OCI-LY1 (cell line): ENCODE measurements at regions not wholly inside any gene's neighbourhood (a gene's known extent, or its start where the extent isn't known, plus 50 kb on each side); places are given as distances from the start of the nearest gene placed in this dataset.

Experiments used
- H2AFZ ChIP-seq: fragments of 200-600 bp; sonication (generic), shearing (Covaris generic); 2 replicates; pipeline ENCODE4 v1.6.0; 2014; ENCODE audit warnings: antibody characterized with exemption, mild to moderate bottlenecking, low read length
- H3F3A ChIP-seq: fragments of 200-600 bp; sonication (generic), shearing (Covaris generic); 2 replicates; pipeline ENCODE4 v1.6.0; 2014; ENCODE audit warnings: mild to moderate bottlenecking, antibody characterized with exemption, low read length, moderate library complexity; ENCODE audit not compliant: insufficient read depth
- H3K27ac ChIP-seq: fragments of 200-600 bp; sonication (generic); 2 replicates; pipeline ENCODE4 v1.5.1; 2014; ENCODE audit warnings: low read length, mixed run types, mild to moderate bottlenecking, low read depth; ENCODE audit not compliant: poor library complexity, severe bottlenecking
- H3K27me3 ChIP-seq: fragments of 200-600 bp; sonication (generic); 2 replicates; pipeline ENCODE4 v1.6.0; 2014; ENCODE audit warnings: antibody characterized with exemption, mild to moderate bottlenecking, low read length, moderate library complexity; ENCODE audit not compliant: insufficient read depth
- H3K36me3 ChIP-seq: fragments of 200-600 bp; sonication (generic); 2 replicates; pipeline ENCODE4 v1.6.1; 2014; ENCODE audit warnings: mild to moderate bottlenecking, antibody characterized with exemption, low read length, moderate library complexity, mixed read lengths; ENCODE audit not compliant: insufficient read depth
- H3K4me1 ChIP-seq: fragments of 200-600 bp; sonication (generic); 2 replicates; pipeline ENCODE4 v1.5.1; 2014; ENCODE audit warnings: mild to moderate bottlenecking, low read length, moderate library complexity; ENCODE audit not compliant: insufficient read depth, severe bottlenecking
- H3K4me2 ChIP-seq: fragments of 200-600 bp; sonication (generic), shearing (Covaris generic); 2 replicates; pipeline ENCODE4 v1.6.1; 2014; ENCODE audit warnings: low read length
- H3K4me3 ChIP-seq: fragments of 200-600 bp; sonication (generic); 2 replicates; pipeline ENCODE4 v1.5.1; 2014; ENCODE audit warnings: low read length, low read depth, mild to moderate bottlenecking, mixed read lengths; ENCODE audit not compliant: poor library complexity, severe bottlenecking
- H3K79me2 ChIP-seq: fragments of 200-600 bp; shearing (Covaris generic); 2 replicates; pipeline ENCODE4 v1.6.1; 2016; ENCODE audit warnings: mixed run types, low read length, mixed read lengths; ENCODE audit not compliant: insufficient read depth
- H3K9ac ChIP-seq: fragments of 200-600 bp; sonication (generic), shearing (Covaris generic); 2 replicates; pipeline ENCODE4 v1.6.1; 2014; ENCODE audit warnings: mild to moderate bottlenecking, low read length, mixed read lengths
- H3K9me2 ChIP-seq: fragments of 200-600 bp; sonication (generic), shearing (Covaris generic); 2 replicates; pipeline ENCODE4 v1.6.1; 2014; ENCODE audit warnings: low read depth, mild to moderate bottlenecking, low read length, mixed read lengths
- H3K9me3 ChIP-seq: fragments of 200-600 bp; shearing (Covaris generic); 2 replicates; pipeline ENCODE4 v1.6.1; 2014; ENCODE audit warnings: low read length, mixed read lengths
- H4K20me1 ChIP-seq: fragments of 200-600 bp; sonication (generic), shearing (Covaris generic); 2 replicates; pipeline ENCODE4 v1.6.0; 2016; ENCODE audit warnings: mild to moderate bottlenecking, low read length; ENCODE audit not compliant: insufficient read depth
- EZH2 ChIP-seq: fragments of 200-600 bp; sonication (generic), shearing (Covaris generic); IDR thresholded peaks from 2 replicates; pipeline ENCODE4 v1.8.0; 2017; ENCODE audit warnings: borderline replicate concordance, mixed run types, mild to moderate bottlenecking, antibody characterized with exemption, low read length, moderate library complexity, mixed read lengths
- TF ChIP-seq, protein P1 (sequence below): fragments of 200-600 bp; sonication (generic), shearing (Covaris generic); IDR thresholded peaks from 2 replicates; pipeline ENCODE4 v1.5.1; 2017; ENCODE audit warnings: mild to moderate bottlenecking, antibody characterized with exemption, low read length, moderate library complexity, mixed read lengths

DNA sequence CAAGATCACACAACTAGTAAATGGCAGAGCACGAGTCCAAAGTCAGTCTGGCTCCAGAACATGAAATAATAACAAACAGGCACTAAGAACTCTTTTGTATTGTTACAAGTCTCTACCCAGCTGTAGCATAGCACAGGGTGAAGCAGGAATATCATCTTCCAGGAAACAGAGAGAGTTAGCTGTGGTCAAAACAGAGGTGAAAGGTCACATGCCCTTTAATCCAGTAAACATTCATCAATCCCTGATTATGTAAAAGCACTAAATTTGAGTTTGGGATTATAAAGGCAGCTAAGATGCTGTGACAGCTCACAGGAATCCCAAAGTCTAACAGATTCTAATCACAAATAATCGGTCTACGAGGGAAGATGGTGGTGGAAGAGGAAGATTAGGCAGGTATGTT, 133.0 kb upstream of the ASTN2 start:
- TF ChIP-seq, protein P1, sequence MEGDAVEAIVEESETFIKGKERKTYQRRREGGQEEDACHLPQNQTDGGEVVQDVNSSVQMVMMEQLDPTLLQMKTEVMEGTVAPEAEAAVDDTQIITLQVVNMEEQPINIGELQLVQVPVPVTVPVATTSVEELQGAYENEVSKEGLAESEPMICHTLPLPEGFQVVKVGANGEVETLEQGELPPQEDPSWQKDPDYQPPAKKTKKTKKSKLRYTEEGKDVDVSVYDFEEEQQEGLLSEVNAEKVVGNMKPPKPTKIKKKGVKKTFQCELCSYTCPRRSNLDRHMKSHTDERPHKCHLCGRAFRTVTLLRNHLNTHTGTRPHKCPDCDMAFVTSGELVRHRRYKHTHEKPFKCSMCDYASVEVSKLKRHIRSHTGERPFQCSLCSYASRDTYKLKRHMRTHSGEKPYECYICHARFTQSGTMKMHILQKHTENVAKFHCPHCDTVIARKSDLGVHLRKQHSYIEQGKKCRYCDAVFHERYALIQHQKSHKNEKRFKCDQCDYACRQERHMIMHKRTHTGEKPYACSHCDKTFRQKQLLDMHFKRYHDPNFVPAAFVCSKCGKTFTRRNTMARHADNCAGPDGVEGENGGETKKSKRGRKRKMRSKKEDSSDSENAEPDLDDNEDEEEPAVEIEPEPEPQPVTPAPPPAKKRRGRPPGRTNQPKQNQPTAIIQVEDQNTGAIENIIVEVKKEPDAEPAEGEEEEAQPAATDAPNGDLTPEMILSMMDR, result no peak
- no peak for TF ChIP-seq EZH2
- H3F3A ChIP-seq, result no peaks in the 10 kb centered on the region
- H4K20me1 ChIP-seq, result no peaks in the 10 kb centered on the region
- no peak overlapping the region for H3K27ac ChIP-seq
- no peak overlapping the region for H2AFZ ChIP-seq
- no peaks in the 10 kb centered on the region for H3K9me3 ChIP-seq
- no peak overlapping the region for H3K4me3 ChIP-seq
- H3K9ac ChIP-seq, result no peak overlapping the region
- no peak overlapping the region for H3K4me2 ChIP-seq
- H3K79me2 ChIP-seq, result no peaks in the 10 kb centered on the region
- no peaks in the 10 kb centered on the region for H3K4me1 ChIP-seq
- H3K36me3 ChIP-seq, result no peaks in the 10 kb centered on the region
- no peaks in the 10 kb centered on the region for H3K27me3 ChIP-seq
- H3K9me2 ChIP-seq, result no peaks in the 10 kb centered on the region

DNA sequence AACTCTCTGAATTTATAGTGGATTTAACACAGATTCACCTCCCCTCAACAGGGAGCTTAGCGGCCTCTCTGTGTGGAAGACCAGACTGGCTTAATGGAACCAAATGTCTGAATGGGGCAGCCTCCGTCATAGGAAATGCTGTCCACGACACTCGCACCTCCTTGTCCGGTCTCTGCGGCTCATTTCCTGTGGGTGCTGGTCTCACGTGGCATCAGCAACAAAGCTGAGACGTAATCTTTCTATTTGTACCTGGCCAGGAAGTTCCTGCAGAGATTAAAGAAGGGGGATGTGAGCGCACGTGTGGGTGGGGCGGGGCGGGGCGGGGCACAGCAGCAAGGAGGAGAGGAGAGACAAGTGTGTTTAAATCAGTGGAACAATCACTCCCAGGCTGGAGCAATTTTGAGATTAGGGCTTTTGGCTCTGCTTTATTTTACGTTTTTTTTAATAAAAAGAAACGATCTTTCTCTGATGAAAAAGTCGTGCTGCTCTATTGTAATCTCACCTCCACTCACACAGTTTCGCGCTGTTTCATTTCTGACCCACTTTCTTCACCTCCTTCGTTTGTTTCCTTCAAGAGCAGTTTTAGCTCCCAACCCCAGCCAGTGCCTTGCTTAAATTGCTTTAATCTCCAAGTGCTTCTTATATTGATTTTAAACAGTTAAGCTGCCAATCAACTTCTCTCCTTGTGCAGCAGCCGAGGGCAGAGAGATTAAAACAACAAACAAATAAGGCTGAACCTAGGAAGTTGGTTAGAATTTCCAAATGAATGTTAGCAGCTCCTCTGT, 132.2 kb upstream of the ASTN2 start:
- Histone ChIP-seq H3K36me3 (no peaks in the 10 kb centered on the region), H3K27ac (no peak overlapping the region), H3K4me1 (no peaks in the 10 kb centered on the region), H3K79me2 (no peaks in the 10 kb centered on the region), H3K4me2 (peak overlapping the region; percentile 14; the same call in 1 of the 2 replicates), H4K20me1 (no peaks in the 10 kb centered on the region), H2AFZ (no peak overlapping the region), H3K27me3 (no peaks in the 10 kb centered on the region), H3K9me3 (no peaks in the 10 kb centered on the region), H3K9ac (no peak overlapping the region), H3K9me2 (no peaks in the 10 kb centered on the region), H3K4me3 (no peak overlapping the region), H3F3A (no peaks in the 10 kb centered on the region)
- TF ChIP-seq, protein P1, result no peak
- TF ChIP-seq EZH2, result no peak

DNA sequence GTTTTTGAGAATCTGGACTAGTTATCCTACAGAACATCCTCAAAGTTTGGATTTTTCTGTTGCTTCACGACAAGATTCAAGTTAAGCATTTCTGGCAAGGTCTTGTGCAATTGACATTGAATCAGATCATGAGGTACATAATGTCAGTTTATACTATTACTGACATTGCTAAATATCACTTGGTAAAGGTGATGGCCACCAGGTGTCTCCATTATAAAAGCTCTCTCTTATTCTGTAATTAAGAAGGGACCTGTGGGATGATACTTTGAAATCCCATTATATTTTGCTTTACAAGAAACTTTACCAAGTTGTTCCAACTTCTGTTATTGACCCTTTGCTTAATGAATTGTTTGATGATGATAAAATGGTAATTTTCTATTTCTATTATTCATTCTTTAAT, 131.0 kb upstream of the ASTN2 start:
- no peak overlapping the region for H3K27ac ChIP-seq
- H2AFZ ChIP-seq, result no peak overlapping the region
- no peaks in the 10 kb centered on the region for H3F3A ChIP-seq
- H3K4me2 ChIP-seq, result no peak overlapping the region
- no peaks in the 10 kb centered on the region for H3K36me3 ChIP-seq
- H3K9ac ChIP-seq, result no peak overlapping the region
- no peaks in the 10 kb centered on the region for H3K79me2 ChIP-seq
- TF ChIP-seq, protein P1, result peak; percentile 16; the same call in 1 of the 2 replicates
- TF ChIP-seq EZH2, result no peak
- no peaks in the 10 kb centered on the region for H3K9me2 ChIP-seq
- H3K4me3 ChIP-seq, result no peak overlapping the region
- H3K4me1 ChIP-seq, result no peaks in the 10 kb centered on the region
- no peaks in the 10 kb centered on the region for H3K27me3 ChIP-seq
- H3K9me3 ChIP-seq, result no peaks in the 10 kb centered on the region
- no peaks in the 10 kb centered on the region for H4K20me1 ChIP-seq
